Heart left ventricle (tissue), 16 donors: ENCODE measurements at regions not wholly inside any gene's neighbourhood (a gene's known extent, or its start where the extent isn't known, plus 50 kb on each side); places are given as distances from the start of the nearest gene placed in this dataset.
A peak's percentile ranks its signal among the peaks of the same experiment; 100 is the strongest.

Experiments
- ATAC-seq, 4 donors: fragments of 200-7000 bp; cut with Tn5 transposase; one replicate each; pipeline ENCODE4 v1.9.1; 2020 to 2022; ENCODE audit warnings: moderate library complexity in 4 of 4, mild to moderate bottlenecking in 3 of 4, moderate number of reproducible peaks in 1 of 4
- DNase-seq, 5 donors: peaks; one replicate each; pipeline ENCODE4 v3.0.0-alpha.2; 2020
- H3K27ac ChIP-seq, 12 donors: fragments of 200-600 bp; sonication (generic) in 4 of 12; one replicate each; pipeline versions ENCODE4 v1.5.0 to v1.8.0; 2016 to 2022; ENCODE audit warnings: mild to moderate bottlenecking in 2 of 12
- H3K27me3 ChIP-seq, 9 donors: fragments of 200-600 bp; sonication (generic) in 2 of 9; one replicate each; pipeline versions ENCODE4 v1.5.1 to v1.8.0; 2016 to 2022; ENCODE audit warnings: mild to moderate bottlenecking in 3 of 9
- H3K36me3 ChIP-seq, 9 donors: fragments of 200-600 bp; sonication (generic) in 2 of 9; one replicate each; pipeline versions ENCODE4 v1.5.0 to v1.8.0; 2018 to 2022; ENCODE audit warnings: mild to moderate bottlenecking in 2 of 9
- H3K4me1 ChIP-seq, 12 donors: fragments of 200-600 bp; sonication (generic) in 4 of 12; one replicate each; pipeline versions ENCODE4 v1.5.0 to v1.8.0; 2016 to 2022; ENCODE audit warnings: mild to moderate bottlenecking in 3 of 12
- H3K4me3 ChIP-seq, 12 donors: fragments of 200-600 bp; sonication (generic) in 4 of 12; one replicate each; pipeline versions ENCODE4 v1.5.0 to v1.8.0; 2017 to 2022; ENCODE audit warnings: mild to moderate bottlenecking in 9 of 12, moderate library complexity in 4 of 12
- H3K9me3 ChIP-seq, 12 donors: fragments of 200-600 bp; sonication (generic) in 4 of 12; one replicate each; pipeline versions ENCODE4 v1.5.0 to v1.8.0; 2016 to 2022; ENCODE audit warnings: mild to moderate bottlenecking in 1 of 12
- CTCF ChIP-seq, 12 donors: fragments of 200-600 bp; sonication (generic) in 4 of 12; IDR thresholded peaks; one replicate each; pipeline versions ENCODE4 v1.5.0 to v1.8.0; 2018 to 2022; ENCODE audit warnings: antibody characterized with exemption in 12 of 12, mild to moderate bottlenecking in 5 of 12
- POLR2A ChIP-seq, 2 donors: fragments of 450-650 bp; IDR thresholded peaks; one replicate each; pipeline ENCODE4 v1.6.1; 2017; ENCODE audit warnings: antibody characterized with exemption in 2 of 2, mild to moderate bottlenecking in 2 of 2, moderate library complexity in 2 of 2
- WGBS, 4 donors: extraction: QIAGEN DNeasy Blood & Tissue Kit in 2 of 4; methylation state at CpG; one replicate each; pipeline versions ENCODE4 v1.1.5 to v1.1.7; 2013 to 2018; 5-methylcytosine and 5-hydroxymethylcytosine counted together
- intact Hi-C, 10 donors: fragments of 100-400 bp; cut with DNase I; formaldehyde crosslinking; loops; one replicate each; pipeline versions ENCODE4 v1.11.1 to v1.14.2; 2022
- donor health status: ischemic (EF 13 %, LVEDD 7.1; RV severe dilation, severe dysfunction).
- donor health status: healthy with polysubstance abuse.
- donor health status: DM: no; HTN: yes; CAD: no.
- donor health status: DM: no; HTN: no; CAD: no.
- donor health status: ischemic (EF 25% LVEDD 6.9; RV normal size, moderate dysfunction).
- donor health status: ischemic (EF 25% LVEDD 5.7; RV mildly dilated, moderate dysfunction).
- donor health status: healthy.
- donor health status: DM: yes; HTN: yes; CAD: no.
- donor health status: ischemic (EF 35%, LVEDD 5.7; RV mildly dilated, moderate dysfunction).
- donor health status: nonischemic (EF 11% LVEDD 7.7; RV severe dilation, severe dysfunction).
- donor health status: DM: yes; HTN: yes; CAD: no.
- donor health status: PGD.
- donor health status: ischemic (EF 29% LVEDD 5.4; RV normal size, mild dysfunction).
- donor health status: nonischemic (EF 23%, LVEDD 6.1; RV moderate dilation, normal function).

DNA sequence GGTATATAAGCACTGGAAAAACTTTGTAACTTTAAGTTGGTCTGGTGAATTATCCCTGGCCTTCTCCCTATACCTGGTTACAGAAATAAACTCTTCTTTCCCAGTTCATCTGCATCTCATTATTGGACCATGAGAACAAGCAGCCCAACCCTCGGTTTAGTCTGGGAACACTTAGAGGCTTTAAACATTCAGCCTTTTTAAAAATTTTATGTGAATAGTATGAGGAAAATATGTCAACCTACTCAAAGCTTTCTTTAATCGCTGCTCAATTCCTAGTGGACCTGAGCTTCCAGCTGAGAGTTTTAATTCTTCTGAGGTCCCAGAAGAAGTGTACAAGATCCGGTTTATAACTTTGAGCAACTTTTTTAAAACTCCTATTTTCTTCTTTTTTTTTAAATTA, 358.6 kb upstream of the NOCT start:
- Histone ChIP-seq H3K36me3 (no peaks in the 10 kb centered on the region), H3K27ac (no peak overlapping the region), H3K4me3 (no peak overlapping the region), H3K4me1 (no peaks in the 10 kb centered on the region), H3K27me3 (no peaks in the 10 kb centered on the region), H3K9me3 (no peaks in the 10 kb centered on the region)
- DNase-seq (no peak), ATAC-seq (no peak)
- intact Hi-C loops = no loop called here
- TF ChIP-seq CTCF (IDR thresholded peaks at IDR 0.05) (no peak), POLR2A (IDR thresholded peaks at IDR 0.05) (no peak)
- 69 to 77% (median 75%) methylated on average over 3 of the region's 3 CpGs for WGBS, 4 donors

- H3K27ac ChIP-seq = no peak overlapping the region
- no peak for ATAC-seq
- no peaks in the 10 kb centered on the region for H3K4me1 ChIP-seq
- 83 to 87% (median 85%) methylated on average over 3 of the region's 3 CpGs for WGBS, 4 donors
- no peak for DNase-seq
- intact Hi-C loops = no loop called here
- no peaks in the 10 kb centered on the region for H3K36me3 ChIP-seq
- H3K9me3 ChIP-seq = no peaks in the 10 kb centered on the region
- H3K4me3 ChIP-seq = no peak overlapping the region
- no peak for TF ChIP-seq POLR2A (IDR thresholded peaks at IDR 0.05)
- no peak for TF ChIP-seq CTCF (IDR thresholded peaks at IDR 0.05)
- H3K27me3 ChIP-seq = no peaks in the 10 kb centered on the region
These were observed 359.6 kb upstream of the NOCT start for GRCh38 chr4:138655985-138656384.

DNA sequence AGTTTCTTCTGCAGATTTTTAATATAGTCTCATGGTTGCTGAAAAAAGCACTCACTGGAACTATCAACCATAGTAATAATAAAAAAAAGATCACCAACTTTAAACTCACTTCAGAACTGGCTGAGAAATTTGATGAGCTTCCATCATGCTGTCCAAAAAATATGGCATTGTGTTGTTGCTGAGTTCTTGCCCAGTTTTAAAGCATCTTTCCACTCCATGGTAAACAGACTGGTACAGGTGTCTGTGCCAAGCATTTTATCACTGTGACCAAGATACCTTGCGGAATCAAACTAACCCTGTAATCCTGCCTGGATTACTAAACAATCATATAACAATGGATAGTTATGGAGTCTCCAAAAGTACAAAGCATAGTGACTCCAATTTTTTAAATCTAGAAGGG, 360.3 kb upstream of the NOCT start:
- no peak overlapping the region for H3K4me3 ChIP-seq
- TF ChIP-seq CTCF (IDR thresholded peaks at IDR 0.05) (no peak), POLR2A (IDR thresholded peaks at IDR 0.05) (no peak)
- no peak overlapping the region for H3K27ac ChIP-seq
- no peaks in the 10 kb centered on the region for H3K27me3 ChIP-seq
- ATAC-seq (no peak), DNase-seq (no peak)
- H3K36me3 ChIP-seq = no peaks in the 10 kb centered on the region
- 77 to 93% (median 91%) methylated on average over 1 of the region's 1 CpG for WGBS, 4 donors
- H3K4me1 ChIP-seq = no peaks in the 10 kb centered on the region
- no peaks in the 10 kb centered on the region for H3K9me3 ChIP-seq
- intact Hi-C loops = no loop called here

DNA sequence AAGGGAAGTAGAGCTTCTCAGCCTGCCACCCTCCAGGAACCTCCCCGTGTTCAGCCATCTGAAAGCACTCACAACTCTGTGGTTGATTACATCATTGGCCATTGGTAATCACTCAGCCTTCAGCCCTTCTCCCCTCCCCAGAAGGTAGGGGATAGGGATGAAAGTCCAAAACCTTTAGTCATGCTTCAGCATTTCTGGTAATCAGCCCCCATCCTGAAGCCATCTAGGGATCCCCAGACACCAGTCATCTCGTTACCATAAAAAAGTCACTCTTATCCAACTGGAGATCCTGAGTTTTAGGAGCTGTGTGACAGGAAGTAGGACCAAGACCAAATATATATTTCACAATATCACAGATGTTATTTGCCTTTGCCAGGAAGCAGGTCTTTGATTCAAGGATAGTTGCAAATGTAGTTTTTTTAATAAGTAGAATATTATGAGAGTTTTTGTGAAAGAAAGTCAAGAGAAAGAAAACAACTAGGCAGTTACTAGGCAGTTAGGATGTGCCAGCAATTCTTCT, 364.6 kb upstream of the NOCT start:
- peak in 1 of 5 donors; percentile 13 for DNase-seq
- TF ChIP-seq POLR2A (IDR thresholded peaks at IDR 0.05) (no peak), CTCF (IDR thresholded peaks at IDR 0.05) (no peak)
- WGBS, 4 donors = 43 to 64% (median 57%) methylated on average over 2 of the region's 2 CpGs
- Histone ChIP-seq H3K27ac (peak overlapping the region in 3 of 12 donors; percentile 14 to 50 (median 22)), H3K9me3 (no peaks in the 10 kb centered on the region), H3K4me1 (no peaks in the 10 kb centered on the region), H3K36me3 (no peaks in the 10 kb centered on the region), H3K4me3 (no peak overlapping the region), H3K27me3 (no peaks in the 10 kb centered on the region)
- intact Hi-C loops = no loop called here
- ATAC-seq = peak; percentile 55 to 97 (median 87)
